HL-60 (cell line): ENCODE measurements at regions not wholly inside any gene's neighbourhood (a gene's known extent, or its start where the extent isn't known, plus 50 kb on each side); places are given as distances from the start of the nearest gene placed in this dataset.

Source experiments
- DNase-seq, 2 experiments: peaks; one replicate each; pipeline ENCODE4 v3.0.0-alpha.2; 2010 to 2020; ENCODE audit warnings: low read depth in 1 of 2, low spot score in 1 of 2
- H3K27ac ChIP-seq: fragments of 250-450 bp; sonication (Bioruptor Pico); replicated peaks from 2 replicates; pipeline ENCODE4 v1.5.1; 2020; ENCODE audit warnings: mild to moderate bottlenecking, moderate library complexity
- H3K27me3 ChIP-seq: fragments of 250-450 bp; sonication (Bioruptor Pico); 2 replicates; pipeline ENCODE4 v1.5.1; 2021; ENCODE audit warnings: mild to moderate bottlenecking, moderate library complexity; ENCODE audit not compliant: insufficient read depth, poor library complexity, severe bottlenecking
- H3K4me3 ChIP-seq: replicated peaks from 2 replicates; pipeline ENCODE4 v1.5.1; 2011; ENCODE audit warnings: mild to moderate bottlenecking, control low read depth, low read length; ENCODE audit not compliant: insufficient read depth
- CTCF ChIP-seq: IDR thresholded peaks from one replicate; pipeline ENCODE4 v1.5.1; 2011; ENCODE audit warnings: low read length, control low read depth, inconsistent platforms; ENCODE audit not compliant: insufficient read depth
- GABPA ChIP-seq: IDR thresholded peaks from 2 replicates; pipeline ENCODE4 v1.6.1; 2012; ENCODE audit warnings: low read depth
- POLR2AphosphoS5 ChIP-seq: IDR thresholded peaks from 2 replicates; pipeline ENCODE4 v1.6.1; 2012; ENCODE audit warnings: low read depth
- REST ChIP-seq: IDR thresholded peaks from 2 replicates; pipeline ENCODE4 v1.6.1; 2012; ENCODE audit warnings: low read depth; ENCODE audit not compliant: insufficient replicate concordance
- SPI1 ChIP-seq: IDR thresholded peaks from 2 replicates; pipeline ENCODE4 v1.6.1; 2012; ENCODE audit warnings: low read depth, mild to moderate bottlenecking, borderline replicate concordance

GRCh38 chr4:30941641-30942040, 221.5 kb downstream of the PCDH7 start:
- H3K27ac ChIP-seq, result no peak overlapping the region
- no peak for TF ChIP-seq GABPA
- TF ChIP-seq SPI1, result no peak
- TF ChIP-seq POLR2AphosphoS5, result no peak
- no peak for TF ChIP-seq REST
- TF ChIP-seq CTCF, result no peak

GRCh38 chr4:30943356-30943755, 223.2 kb downstream of the PCDH7 start:
- no peak overlapping the region for H3K27ac ChIP-seq
- H3K4me3 ChIP-seq, result no peak overlapping the region
- no peak for DNase-seq
- no peak for TF ChIP-seq GABPA
- no peak for TF ChIP-seq CTCF
- TF ChIP-seq POLR2AphosphoS5, result no peak
- no peak for TF ChIP-seq SPI1
- no peak for TF ChIP-seq REST
- no peaks in the 10 kb centered on the region for H3K27me3 ChIP-seq

More at GRCh38 chr4:30941641-30942040, 221.5 kb downstream of the PCDH7 start:
- Histone ChIP-seq H3K27me3 (no peaks in the 10 kb centered on the region), H3K4me3 (no peak overlapping the region)
- DNase-seq, result no peak

GRCh38 chr4:30945586-30945985, 225.4 kb downstream of the PCDH7 start:
- no peak overlapping the region for H3K4me3 ChIP-seq
- TF ChIP-seq SPI1, result no peak
- TF ChIP-seq GABPA, result no peak
- no peak for TF ChIP-seq REST
- no peak for TF ChIP-seq CTCF
- TF ChIP-seq POLR2AphosphoS5, result no peak
- DNase-seq, result no peak
- no peak overlapping the region for H3K27ac ChIP-seq
- H3K27me3 ChIP-seq, result no peaks in the 10 kb centered on the region
